H1 (cell line): ENCODE measurements at regions not wholly inside any gene's neighbourhood (a gene's known extent, or its start where the extent isn't known, plus 50 kb on each side); places are given as distances from the start of the nearest gene placed in this dataset.

Experiments used
- CTCF ChIA-PET: fragments of 300-600 bp; sonication (Branson Sonifier 250); formaldehyde crosslinking; loops from one replicate; lab custom pipeline; 2021; ENCODE audit not compliant: partially characterized antibody; lab: Charles Lee
- POLR2A ChIA-PET: fragments of 300-600 bp; sonication (Branson Sonifier 250); formaldehyde crosslinking; loops from one replicate; lab custom pipeline; 2021; ENCODE audit warnings: inconsistent platforms; ENCODE audit not compliant: partially characterized antibody; lab: Charles Lee
- DNase-seq, 2 experiments: peaks; one replicate each; pipeline versions ENCODE4 v3.0.0 to v3.0.0-alpha.2; 2010 to 2022; ENCODE audit warnings: low spot score in 2 of 2, low read depth in 1 of 2, mixed read lengths in 1 of 2
- FAIRE-seq: peaks from 2 replicates; lab custom pipeline; 2011; peaks lifted over from hg19 to GRCh38; lab: Jason Lieb, UNC
- H2AFZ ChIP-seq: 2 replicates; pipeline ENCODE4 v1.8.1; 2012; ENCODE audit warnings: low read length, inconsistent platforms
- H2AK5ac ChIP-seq: 2 replicates; pipeline ENCODE4 v1.6.1; 2013; ENCODE audit warnings: low read depth, low read length
- H2BK120ac ChIP-seq: replicated peaks from 2 replicates; pipeline ENCODE3; 2013; ENCODE audit warnings: low read depth, low read length, inconsistent platforms
- H2BK12ac ChIP-seq: 2 replicates; pipeline ENCODE4 v1.6.1; 2013; ENCODE audit warnings: low read depth, low read length
- H2BK15ac ChIP-seq: 2 replicates; pipeline ENCODE4 v1.6.1; 2013; ENCODE audit warnings: low read length
- H2BK20ac ChIP-seq: 2 replicates; pipeline ENCODE4 v1.6.1; 2013; ENCODE audit warnings: low read length
- H2BK5ac ChIP-seq: 2 replicates; pipeline ENCODE4 v1.6.1; 2013; ENCODE audit warnings: low read depth, low read length
- H3K14ac ChIP-seq: 2 replicates; pipeline ENCODE4 v1.6.1; 2013; ENCODE audit warnings: inconsistent platforms; ENCODE audit not compliant: insufficient read length
- H3K18ac ChIP-seq: 2 replicates; pipeline ENCODE4 v1.6.1; 2013; ENCODE audit warnings: low read length; ENCODE audit errors: extremely low read depth
- H3K23ac ChIP-seq: 2 replicates; pipeline ENCODE4 v1.6.1; 2013; ENCODE audit warnings: inconsistent platforms; ENCODE audit not compliant: insufficient read length
- H3K23me2 ChIP-seq: 2 replicates; pipeline ENCODE4 v1.6.1; 2013; ENCODE audit warnings: low read depth, low read length
- H3K27ac ChIP-seq: 2 replicates; pipeline ENCODE4 v1.6.1; 2011; ENCODE audit warnings: low read depth, low read length, inconsistent platforms
- H3K27me3 ChIP-seq, 4 experiments: replicated peaks in 1 of 4; 1 replicate in 1 of 4; 2 replicates in 3 of 4; pipeline versions ENCODE4 v1.6.1 to v1.8.1; 2011 to 2013; ENCODE audit warnings: low read length in 3 of 4, mild to moderate bottlenecking in 3 of 4, inconsistent platforms in 2 of 4, mixed read lengths in 2 of 4, moderate library complexity in 1 of 4; ENCODE audit not compliant: control insufficient read depth in 3 of 4, insufficient read depth in 3 of 4; ENCODE audit errors: extremely low read depth in 1 of 4
- H3K36me3 ChIP-seq, 4 experiments: 2 replicates each; pipeline versions ENCODE4 v1.6.1 to v1.8.1; 2011 to 2013; ENCODE audit warnings: mild to moderate bottlenecking in 4 of 4, low read length in 3 of 4, moderate library complexity in 2 of 4, control low read depth in 1 of 4, inconsistent platforms in 1 of 4; ENCODE audit not compliant: insufficient read depth in 4 of 4, control insufficient read depth in 2 of 4
- H3K4ac ChIP-seq: replicated peaks from 2 replicates; pipeline ENCODE3; 2013; ENCODE audit warnings: low read length, low read depth, mixed read lengths, inconsistent platforms; ENCODE audit not compliant: insufficient read length
- H3K4me1 ChIP-seq, 4 experiments: replicated peaks in 1 of 4; 1 replicate in 1 of 4; 2 replicates in 3 of 4; pipeline versions ENCODE4 v1.6.1 to v1.8.1; 2011 to 2013; ENCODE audit warnings: low read length in 3 of 4, inconsistent platforms in 2 of 4, mixed read lengths in 1 of 4; ENCODE audit not compliant: insufficient read depth in 4 of 4, control insufficient read depth in 3 of 4
- H3K4me2 ChIP-seq, 2 experiments: 2 replicates each; pipeline versions ENCODE4 v1.6.1 to v1.8.1; 2011 to 2013; ENCODE audit warnings: low read depth in 2 of 2, low read length in 2 of 2, control low read depth in 1 of 2, inconsistent platforms in 1 of 2, mild to moderate bottlenecking in 1 of 2; ENCODE audit not compliant: insufficient read depth in 1 of 2
- H3K4me3 ChIP-seq, 4 experiments: fragments of 200-600, 300-600 bp in 1 of 4; sonication (generic), shearing (Covaris generic), sonication (Bioruptor Twin) in 1 of 4; 2 replicates each; pipeline versions ENCODE4 v1.5.1 to v1.8.1; 2011 to 2016; ENCODE audit warnings: low read length in 4 of 4, low read depth in 3 of 4, control low read depth in 2 of 4, inconsistent platforms in 2 of 4, mild to moderate bottlenecking in 2 of 4, mixed read lengths in 1 of 4, moderate library complexity in 1 of 4; ENCODE audit not compliant: insufficient read depth in 2 of 4; ENCODE audit errors: extremely low read depth in 1 of 4
- H3K56ac ChIP-seq: replicated peaks from 2 replicates; pipeline ENCODE3; 2013; ENCODE audit warnings: low read depth, mild to moderate bottlenecking, mixed read lengths, low read length, inconsistent platforms; ENCODE audit not compliant: insufficient read length
- H3K79me1 ChIP-seq: 2 replicates; pipeline ENCODE4 v1.6.1; 2013; ENCODE audit warnings: low read depth, low read length, control low read depth
- H3K79me2 ChIP-seq, 2 experiments: 2 replicates each; pipeline versions ENCODE4 v1.6.1 to v1.8.1; 2012 to 2013; ENCODE audit warnings: low read length in 2 of 2, mild to moderate bottlenecking in 2 of 2, inconsistent platforms in 1 of 2; ENCODE audit not compliant: insufficient read depth in 2 of 2, control insufficient read depth in 1 of 2
- H3K9ac ChIP-seq, 4 experiments: replicated peaks in 1 of 4; 1 replicate in 1 of 4; 2 replicates in 3 of 4; pipeline versions ENCODE4 v1.6.1 to v1.8.1; 2011 to 2013; ENCODE audit warnings: low read depth in 3 of 4, low read length in 3 of 4, control low read depth in 2 of 4, mild to moderate bottlenecking in 2 of 4, moderate library complexity in 2 of 4, inconsistent platforms in 1 of 4; ENCODE audit errors: extremely low read depth in 1 of 4
- H3K9me3 ChIP-seq, 2 experiments: 2 replicates each; pipeline versions ENCODE4 v1.6.1 to v1.8.1; 2012 to 2013; ENCODE audit warnings: mild to moderate bottlenecking in 2 of 2, moderate library complexity in 2 of 2, control low read depth in 1 of 2, inconsistent platforms in 1 of 2, low read depth in 1 of 2, low read length in 1 of 2, mixed read lengths in 1 of 2; ENCODE audit not compliant: insufficient read depth in 2 of 2
- H4K20me1 ChIP-seq, 2 experiments: replicated peaks in 1 of 2; 2 replicates each; pipeline versions ENCODE3 to v1.8.1; 2011 to 2013; ENCODE audit warnings: inconsistent platforms in 2 of 2, low read length in 2 of 2, mild to moderate bottlenecking in 1 of 2; ENCODE audit not compliant: insufficient read depth in 2 of 2, control insufficient read depth in 1 of 2
- H4K5ac ChIP-seq: 2 replicates; pipeline ENCODE4 v1.6.1; 2013; ENCODE audit warnings: low read length, low read depth, mixed read lengths, inconsistent platforms; ENCODE audit not compliant: insufficient read length
- H4K8ac ChIP-seq: 2 replicates; pipeline ENCODE4 v1.8.0; 2013; ENCODE audit warnings: mild to moderate bottlenecking, moderate library complexity, low read length, inconsistent platforms; ENCODE audit not compliant: insufficient read depth; ENCODE audit errors: extremely low read depth
- H4K91ac ChIP-seq: replicated peaks from 2 replicates; pipeline ENCODE3; 2013; ENCODE audit warnings: low read length, mixed read lengths, inconsistent platforms; ENCODE audit not compliant: insufficient read length
- BRCA1 ChIP-seq: IDR thresholded peaks from 2 replicates; pipeline ENCODE4 v1.6.1; 2012; ENCODE audit warnings: low read depth, low read length, improper control_type of control experiment
- CBX8 ChIP-seq: fragments of 300-800, 300-1000 bp; sonication (generic); IDR thresholded peaks from 2 replicates; pipeline ENCODE4 v1.7.1; 2016; ENCODE audit warnings: low read depth, low read length, borderline replicate concordance
- CHD2 ChIP-seq: IDR thresholded peaks from 2 replicates; pipeline ENCODE4 v1.6.1; 2012; ENCODE audit warnings: low read length, improper control_type of control experiment
- GABPA ChIP-seq: IDR thresholded peaks from 2 replicates; pipeline ENCODE4 v1.6.1; 2011; ENCODE audit warnings: mild to moderate bottlenecking, low read length, moderate library complexity, borderline replicate concordance; ENCODE audit not compliant: insufficient read depth
- JUND ChIP-seq: IDR thresholded peaks from 2 replicates; pipeline ENCODE4 v1.6.1; 2011; ENCODE audit warnings: mild to moderate bottlenecking, improper control_type of control experiment, low read length
- KDM4A ChIP-seq: IDR thresholded peaks from one replicate; pipeline ENCODE4 v1.7.1; 2012; ENCODE audit warnings: low read depth, mild to moderate bottlenecking, moderate library complexity, low read length, inconsistent platforms; ENCODE audit not compliant: severe bottlenecking
- KDM5A ChIP-seq: fragments of 200-600 bp; IDR thresholded peaks from 2 replicates; pipeline ENCODE4 v1.7.1; 2012; ENCODE audit warnings: mild to moderate bottlenecking, low read length, inconsistent platforms, mixed read lengths
- SAP30 ChIP-seq: fragments of 300-600 bp; sonication (generic); IDR thresholded peaks from 2 replicates; pipeline ENCODE4 v1.7.1; 2012; ENCODE audit warnings: low read length, moderate library complexity, mild to moderate bottlenecking, inconsistent platforms; ENCODE audit not compliant: insufficient read depth, insufficient replicate concordance
- SIX5 ChIP-seq: IDR thresholded peaks from 2 replicates; pipeline ENCODE4 v1.6.1; 2011; ENCODE audit warnings: mild to moderate bottlenecking, low read depth, low read length
- SP1 ChIP-seq: IDR thresholded peaks from 2 replicates; pipeline ENCODE4 v1.6.1; 2011; ENCODE audit warnings: low read depth, low read length
- YY1 ChIP-seq: IDR thresholded peaks from 2 replicates; pipeline ENCODE4 v1.6.1; 2011; ENCODE audit warnings: low read depth, mild to moderate bottlenecking, low read length
- WGBS, 2 experiments: shearing (Covaris generic) in 1 of 2; methylation state at CpG; one replicate each; pipeline versions ENCODE4 v1.1.6 to v1.1.7; 2013 to 2015; ENCODE audit warnings: low lambda C conversion rate in 2 of 2, mixed read lengths in 2 of 2, inconsistent platforms in 1 of 2, low coverage in 1 of 2, missing lambda C conversion rate in 1 of 2; ENCODE audit not compliant: insufficient replicate concordance in 2 of 2, insufficient coverage in 1 of 2, insufficient read length in 1 of 2; ENCODE audit errors: extremely low coverage in 1 of 2, missing lambda C conversion rate in 1 of 2; 5-methylcytosine and 5-hydroxymethylcytosine counted together

DNA sequence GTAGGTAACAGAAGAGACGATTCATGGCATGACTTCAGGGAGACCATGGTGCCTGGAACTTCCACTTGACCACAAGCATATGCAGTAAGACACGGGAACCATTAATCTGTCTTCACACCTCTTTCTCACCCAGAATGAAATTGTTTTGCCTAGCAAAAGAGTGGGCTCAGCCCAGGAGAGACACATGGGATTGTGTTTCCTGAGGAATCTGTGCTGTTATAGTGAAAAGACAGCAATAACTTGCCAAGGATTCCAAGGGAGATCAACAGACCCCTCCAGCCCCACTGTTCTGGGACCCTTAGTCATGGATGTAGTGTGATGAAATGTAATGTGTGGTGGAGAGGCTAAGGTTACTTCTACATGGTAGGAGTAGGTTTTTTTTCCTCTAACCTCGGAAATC lies 192.5 kb upstream of the NPVF start:
- Histone ChIP-seq H2BK5ac (no peak overlapping the region), H2BK20ac (no peak overlapping the region), H2AFZ (no peak overlapping the region), H4K20me1 (no peaks in the 10 kb centered on the region), H3K27me3 (no peaks in the 10 kb centered on the region), H4K8ac (no peak overlapping the region), H3K18ac (no peak overlapping the region), H3K56ac (no peak overlapping the region), H3K4me3 (no peak overlapping the region), H3K4ac (no peak overlapping the region), H3K23me2 (no peaks in the 10 kb centered on the region), H3K9me3 (no peaks in the 10 kb centered on the region), H3K79me1 (no peaks in the 10 kb centered on the region), H3K4me1 (peaks cover 0 to 3% (median under 1%) of the 10 kb centered on the region in 4 experiments; a peak in 1 of 7 replicates), H4K5ac (no peak overlapping the region), H2BK15ac (no peak overlapping the region), H2BK12ac (no peak overlapping the region), H3K36me3 (no peaks in the 10 kb centered on the region), H3K14ac (no peak overlapping the region), H2BK120ac (no peak overlapping the region), H3K27ac (no peak overlapping the region), H3K9ac (no peak overlapping the region), H4K91ac (no peak overlapping the region), H3K79me2 (no peaks in the 10 kb centered on the region), H3K4me2 (no peak overlapping the region), H2AK5ac (no peak overlapping the region), H3K23ac (no peak overlapping the region)
- WGBS, 2 experiments: 83% methylated on average over 3 of the region's 3 CpGs; no CpG with 5 or more reads in 1 of the 2 experiments
- DNase-seq (no peak), FAIRE-seq (no peak)
- POLR2A ChIA-PET: no interaction called here
- CTCF ChIA-PET: interaction anchor here (1.0 to 1.1 kb wide), 2 partner anchors 29 to 145 kb away, joined by 3 read pairs; no protein-coding TSS in a partner anchor
- TF ChIP-seq YY1 (no peak), JUND (no peak), GABPA (no peak), KDM5A (no peak), SP1 (no peak), CBX8 (no peak), CHD2 (no peak), KDM4A (no peak), SAP30 (no peak), BRCA1 (no peak), SIX5 (no peak)
